Neural cell (in vitro differentiated cells): ENCODE measurements at regions not wholly inside any gene's neighbourhood (a gene's known extent, or its start where the extent isn't known, plus 50 kb on each side); places are given as distances from the start of the nearest gene placed in this dataset.

Experiments
- H2AFZ ChIP-seq: fragments of 200-600, 300-800 bp; sonication (generic), shearing (Covaris generic); 2 replicates; pipeline ENCODE4 v1.6.0; 2014; ENCODE audit warnings: low read depth, mild to moderate bottlenecking, antibody characterized with exemption, low read length, moderate library complexity
- H3F3A ChIP-seq: fragments of 200-600 bp; shearing (Covaris generic); 2 replicates; pipeline ENCODE4 v1.6.1; 2016; ENCODE audit warnings: mild to moderate bottlenecking, moderate library complexity, mixed read lengths, antibody characterized with exemption, low read length; ENCODE audit not compliant: insufficient read depth, poor library complexity, severe bottlenecking
- H3K27ac ChIP-seq: fragments of 200-600, 300-800 bp; sonication (generic), shearing (Covaris generic); 2 replicates; pipeline ENCODE4 v1.5.1; 2014; ENCODE audit warnings: mild to moderate bottlenecking, low read length, moderate library complexity
- H3K27me3 ChIP-seq: fragments of 300-800, 200-600 bp; sonication (generic), shearing (Covaris generic); 2 replicates; pipeline ENCODE4 v1.6.0; 2014; ENCODE audit warnings: mild to moderate bottlenecking, low read depth, low read length, moderate library complexity; ENCODE audit not compliant: insufficient read depth
- H3K36me3 ChIP-seq: fragments of 300-800, 200-600 bp; sonication (generic), shearing (Covaris generic); 2 replicates; pipeline ENCODE4 v1.5.1; 2014; ENCODE audit warnings: mild to moderate bottlenecking, antibody characterized with exemption, low read length, moderate library complexity; ENCODE audit not compliant: insufficient read depth
- H3K4me2 ChIP-seq: fragments of 300-800, 200-600 bp; sonication (generic), shearing (Covaris generic); 2 replicates; pipeline ENCODE4 v1.6.0; 2014; ENCODE audit warnings: mild to moderate bottlenecking, low read length
- H3K4me3 ChIP-seq: fragments of 300-800, 200-600 bp; sonication (generic), shearing (Covaris generic); 2 replicates; pipeline ENCODE4 v1.5.1; 2014; ENCODE audit warnings: mild to moderate bottlenecking, low read length, moderate library complexity
- H3K79me2 ChIP-seq: fragments of 200-600 bp; shearing (Covaris generic); replicated peaks from 2 replicates; pipeline ENCODE4 v1.6.0; 2014; ENCODE audit warnings: mild to moderate bottlenecking, low read length, moderate library complexity; ENCODE audit not compliant: insufficient read depth
- H3K9ac ChIP-seq: fragments of 300-800, 200-600 bp; sonication (generic), shearing (Covaris generic); 2 replicates; pipeline ENCODE4 v1.6.1; 2016; ENCODE audit warnings: mild to moderate bottlenecking, low read length, mixed read lengths
- H3K9me2 ChIP-seq: fragments of 200-600 bp; shearing (Covaris generic); 2 replicates; pipeline ENCODE4 v1.6.1; 2016; ENCODE audit warnings: mild to moderate bottlenecking, low read length, mixed read lengths; ENCODE audit not compliant: insufficient read depth
- H3K9me3 ChIP-seq: fragments of 200-600, 300-800 bp; sonication (generic), shearing (Covaris generic); 2 replicates; pipeline ENCODE4 v1.6.1; 2016; ENCODE audit warnings: mild to moderate bottlenecking, mixed run types, low read length, moderate library complexity, mixed read lengths
- H4K20me1 ChIP-seq: fragments of 200-600 bp; shearing (Covaris generic); 2 replicates; pipeline ENCODE4 v1.6.1; 2016; ENCODE audit warnings: mild to moderate bottlenecking, mixed run types; ENCODE audit not compliant: insufficient read depth
- CTCF ChIP-seq: fragments of 450-650 bp; IDR thresholded peaks from 2 replicates; pipeline ENCODE4 v1.5.1; 2014; ENCODE audit warnings: antibody characterized with exemption, mild to moderate bottlenecking, moderate library complexity; ENCODE audit not compliant: poor library complexity, severe bottlenecking
- EP300 ChIP-seq: fragments of 450-650 bp; conservative IDR thresholded peaks from 2 replicates; pipeline ENCODE4 v1.6.1; 2014; ENCODE audit warnings: antibody characterized with exemption, mild to moderate bottlenecking, moderate library complexity; ENCODE audit not compliant: poor library complexity, severe bottlenecking
- EZH2 ChIP-seq: fragments of 200-600, 300-800 bp; shearing (Covaris generic), sonication (generic); IDR thresholded peaks from 2 replicates; pipeline ENCODE4 v1.6.1; 2014; ENCODE audit warnings: antibody characterized with exemption, low read length, borderline replicate concordance, mild to moderate bottlenecking; ENCODE audit not compliant: insufficient read depth, poor library complexity, severe bottlenecking
- MXI1 ChIP-seq: fragments of 450-650 bp; conservative IDR thresholded peaks from 2 replicates; pipeline ENCODE4 v1.6.1; 2014; ENCODE audit warnings: antibody characterized with exemption, mild to moderate bottlenecking; ENCODE audit not compliant: poor library complexity, severe bottlenecking
- POLR2AphosphoS5 ChIP-seq: IDR thresholded peaks from 2 replicates; pipeline ENCODE4 v1.6.1; 2012
- RAD21 ChIP-seq: fragments of 450-650 bp; conservative IDR thresholded peaks from 2 replicates; pipeline ENCODE4 v1.6.1; 2014; ENCODE audit warnings: antibody characterized with exemption, mild to moderate bottlenecking, moderate library complexity
- REST ChIP-seq: IDR thresholded peaks from 2 replicates; pipeline ENCODE4 v1.6.1; 2012; ENCODE audit warnings: borderline replicate concordance
- SMC3 ChIP-seq: fragments of 450-650 bp; conservative IDR thresholded peaks from 2 replicates; pipeline ENCODE4 v1.6.1; 2014; ENCODE audit warnings: antibody characterized with exemption, mild to moderate bottlenecking, moderate library complexity; ENCODE audit not compliant: poor library complexity
- TAF1 ChIP-seq: IDR thresholded peaks from 2 replicates; pipeline ENCODE4 v1.6.1; 2012; ENCODE audit warnings: low read depth

- H3K27ac ChIP-seq: no peak overlapping the region
- no peak overlapping the region for H3K4me2 ChIP-seq
- H3F3A ChIP-seq: no peaks in the 10 kb centered on the region
- no peaks in the 10 kb centered on the region for H3K9me2 ChIP-seq
- H3K27me3 ChIP-seq: no peaks in the 10 kb centered on the region
- no peak overlapping the region for H3K4me3 ChIP-seq
- no peaks in the 10 kb centered on the region for H4K20me1 ChIP-seq
- no peaks in the 10 kb centered on the region for H3K79me2 ChIP-seq
- H3K36me3 ChIP-seq: no peaks in the 10 kb centered on the region
- no peak overlapping the region for H3K9ac ChIP-seq
- H2AFZ ChIP-seq: no peak overlapping the region
- H3K9me3 ChIP-seq: no peaks in the 10 kb centered on the region
- no peak for TF ChIP-seq CTCF
- TF ChIP-seq POLR2AphosphoS5: no peak
- TF ChIP-seq EZH2: no peak
- TF ChIP-seq RAD21: no peak
- TF ChIP-seq SMC3: no peak
- TF ChIP-seq EP300: no peak
- no peak for TF ChIP-seq TAF1
- TF ChIP-seq REST: no peak
- no peak for TF ChIP-seq MXI1
Observed at GRCh38 chr7:67918158-67918557, 921.5 kb downstream of the TYW1 start.

GRCh38 chr7:67923286-67923685 is 926.7 kb downstream of the TYW1 start:
- no peak overlapping the region for H3K4me3 ChIP-seq
- H3K79me2 ChIP-seq: no peaks in the 10 kb centered on the region
- no peaks in the 10 kb centered on the region for H3K27me3 ChIP-seq

More at GRCh38 chr7:67923286-67923685, 926.7 kb downstream of the TYW1 start:
- Histone ChIP-seq H4K20me1 (no peaks in the 10 kb centered on the region), H3K4me2 (no peak overlapping the region), H3K27ac (no peak overlapping the region), H3F3A (no peaks in the 10 kb centered on the region), H3K36me3 (no peaks in the 10 kb centered on the region), H3K9me2 (no peaks in the 10 kb centered on the region), H3K9ac (no peak overlapping the region), H2AFZ (no peak overlapping the region), H3K9me3 (no peaks in the 10 kb centered on the region)
- no peak for TF ChIP-seq CTCF
- TF ChIP-seq TAF1: no peak
